Activated gamma-delta T cell treated with anti-CD3 and anti-CD28 coated beads, Interleukin-2, amount 50 U/mL, for 16 hours (primary cell): ENCODE measurements at regions not wholly inside any gene's neighbourhood (a gene's known extent, or its start where the extent isn't known, plus 50 kb on each side); places are given as distances from the start of the nearest gene placed in this dataset.

Experiments
- DNase-seq: peaks from one replicate; pipeline ENCODE4 v3.0.0-alpha.2; 2020; ENCODE audit warnings: low read depth

DNA sequence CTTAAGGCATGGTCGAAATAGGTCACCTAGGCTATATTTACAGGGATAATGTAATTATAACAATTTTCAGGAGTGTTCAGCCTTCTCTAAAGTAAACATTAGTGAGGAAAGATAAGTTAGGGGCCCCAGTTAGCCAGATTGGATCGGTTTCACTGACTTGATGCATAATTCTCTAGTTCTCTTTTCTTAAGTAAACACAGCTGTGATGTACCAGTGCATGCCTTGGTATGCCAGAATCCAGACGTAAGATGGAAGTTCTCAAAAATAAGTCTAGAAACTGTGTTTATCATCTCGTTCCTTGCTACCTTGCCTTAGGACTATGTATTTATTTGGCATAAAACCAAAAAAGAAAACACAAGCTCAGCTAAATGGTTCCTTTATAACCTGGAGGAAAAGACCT lies 442.2 kb upstream of the CLINT1 start:
- no peak for DNase-seq

DNA sequence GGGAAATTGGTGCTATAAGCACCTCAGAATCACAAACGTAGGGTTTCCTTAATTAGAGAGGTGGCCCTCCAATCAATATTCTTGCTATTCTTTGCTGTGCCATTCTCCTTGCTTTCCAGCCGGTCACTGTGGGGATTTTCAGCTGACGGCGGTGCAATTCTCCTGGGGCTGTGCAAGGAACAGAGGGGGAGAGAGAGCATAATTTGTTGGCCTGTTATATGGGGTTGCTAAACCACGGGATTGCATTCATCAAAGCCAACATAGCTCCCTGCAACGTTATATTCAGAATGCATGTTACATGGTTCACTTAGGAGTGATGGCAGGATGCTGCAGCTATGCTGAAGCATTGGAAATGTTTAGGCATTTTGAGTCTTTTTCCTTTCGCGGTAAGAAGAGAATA lies 441.3 kb upstream of the CLINT1 start:
- no peak for DNase-seq

DNA sequence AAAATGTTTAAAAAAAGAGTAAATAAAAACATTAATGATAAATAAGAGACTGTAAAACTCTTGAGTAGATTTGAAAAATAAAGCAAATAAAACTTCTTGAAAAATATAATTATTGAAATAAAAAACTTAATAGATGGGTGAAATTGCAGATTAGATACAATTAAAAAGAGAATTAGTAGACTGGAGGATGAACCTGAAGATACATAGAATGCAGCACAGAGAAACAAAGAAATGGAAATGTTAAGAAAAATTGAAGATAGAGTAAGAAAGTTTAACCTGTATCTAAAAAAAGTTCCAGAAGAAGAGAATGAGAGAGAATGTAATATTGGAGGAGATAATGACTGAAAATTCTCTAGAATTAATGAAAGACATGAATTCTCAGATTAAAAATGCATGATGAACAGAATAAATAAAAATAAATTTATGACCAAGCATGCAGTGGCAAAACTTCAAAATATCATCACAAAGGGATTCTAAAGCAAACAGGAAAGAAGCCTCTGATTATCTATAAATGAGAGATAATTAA lies 438.1 kb upstream of the CLINT1 start:
- no peak for DNase-seq

GRCh38 chr5:158294701-158295100 lies 435.8 kb upstream of the CLINT1 start:
- DNase-seq: no peak

GRCh38 chr5:158292981-158293380 lies 434.0 kb upstream of the CLINT1 start:
- DNase-seq: no peak

GRCh38 chr5:158289967-158290366 lies 431.0 kb upstream of the CLINT1 start:
- DNase-seq: no peak

GRCh38 chr5:158288272-158288657 lies 429.3 kb upstream of the CLINT1 start:
- no peak for DNase-seq

GRCh38 chr5:158287643-158288271 lies 428.8 kb upstream of the CLINT1 start:
- DNase-seq: no peak

DNA sequence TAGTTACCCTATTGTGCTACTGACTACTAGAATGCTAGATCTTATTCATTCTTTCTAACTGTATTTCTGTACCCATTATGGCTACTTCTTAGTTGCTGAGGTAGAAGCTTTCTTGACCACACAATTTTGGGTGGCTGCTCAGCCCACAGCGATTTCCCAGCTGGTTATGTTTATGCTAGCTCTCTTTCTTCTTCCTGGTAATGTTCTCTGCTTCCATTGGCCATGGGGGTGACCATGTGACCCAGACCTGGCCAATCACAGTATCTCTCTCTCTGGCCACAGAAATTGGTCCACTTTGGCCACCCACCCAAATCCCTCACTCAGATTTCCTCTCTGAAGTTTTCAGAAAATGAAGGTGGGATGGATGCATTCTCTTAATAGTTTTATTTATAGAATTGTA lies 427.9 kb upstream of the CLINT1 start:
- no peak for DNase-seq

DNA sequence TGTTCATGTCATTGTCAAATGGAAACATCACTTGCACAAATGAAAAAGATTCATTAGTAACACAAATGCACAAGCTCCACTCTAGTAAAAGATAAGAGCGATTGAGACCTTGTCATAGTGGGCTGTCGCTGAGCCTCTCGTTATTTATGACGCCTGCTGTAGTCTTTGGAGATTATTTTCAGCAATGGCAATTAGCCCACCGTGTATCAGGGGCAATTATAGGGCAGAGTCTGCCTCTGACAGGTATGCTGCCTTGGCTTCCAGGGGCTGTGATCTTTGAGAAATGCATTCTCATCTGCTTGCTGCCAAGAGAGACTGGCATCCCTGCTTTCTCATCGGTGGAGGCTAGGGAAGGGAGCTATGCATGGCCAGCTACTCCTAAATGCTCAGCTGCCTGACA lies 426.8 kb upstream of the CLINT1 start:
- no peak for DNase-seq

DNA sequence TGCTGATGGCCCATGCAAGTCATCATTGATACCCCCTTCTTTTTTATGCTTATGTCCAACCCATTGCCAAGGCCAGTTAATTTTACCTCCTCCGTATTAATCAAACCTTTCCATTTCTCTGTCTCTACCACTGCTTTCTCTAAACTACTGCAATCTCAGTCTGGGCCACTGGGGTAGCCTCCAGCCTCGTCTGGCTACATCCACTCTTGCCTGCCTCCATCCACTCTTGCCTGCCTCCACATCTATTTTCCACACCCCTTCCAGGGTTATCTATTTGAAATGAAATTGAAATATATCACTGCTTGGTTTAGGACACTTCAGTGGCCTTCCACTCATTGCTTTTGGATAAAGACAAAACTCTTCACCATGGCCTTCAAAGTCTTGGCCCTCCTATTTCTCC lies 425.3 kb upstream of the CLINT1 start:
- no peak for DNase-seq

- DNase-seq: no peak
These were observed 424.5 kb upstream of the CLINT1 start for GRCh38 chr5:158283397-158283796.

DNA sequence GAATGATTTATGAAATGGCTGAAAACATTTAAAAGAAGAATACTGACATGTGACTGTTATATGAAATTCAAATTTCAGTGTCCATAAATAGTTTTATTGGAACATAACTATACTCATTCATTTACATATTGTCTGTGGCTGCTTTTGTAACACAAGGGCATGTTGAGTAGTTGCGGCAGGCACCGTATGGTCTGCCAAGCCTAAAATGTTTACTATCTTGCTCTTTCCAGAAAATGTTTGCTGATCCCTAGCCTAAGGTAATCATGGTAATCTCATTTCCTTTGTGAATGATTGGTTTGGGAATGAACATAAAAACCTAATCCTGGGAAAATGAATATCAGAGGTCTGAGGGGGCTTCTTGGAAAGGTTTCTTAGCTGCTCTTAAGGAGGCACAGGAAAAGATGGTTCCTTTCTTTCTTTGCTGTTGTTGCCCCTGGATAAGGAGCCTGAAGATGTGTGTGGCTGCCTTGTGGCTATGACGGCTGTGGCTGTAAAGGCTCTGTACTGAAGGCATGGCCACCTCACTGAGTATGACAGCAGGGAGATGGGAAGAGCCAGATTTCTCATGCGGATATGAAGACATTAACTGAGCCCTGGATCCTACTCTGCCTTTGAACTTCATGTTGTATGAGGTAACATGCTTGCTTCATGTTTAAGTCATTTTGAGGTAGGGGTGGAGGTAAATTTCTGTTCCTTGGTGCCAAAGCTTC lies 419.4 kb upstream of the CLINT1 start:
- DNase-seq: no peak

DNA sequence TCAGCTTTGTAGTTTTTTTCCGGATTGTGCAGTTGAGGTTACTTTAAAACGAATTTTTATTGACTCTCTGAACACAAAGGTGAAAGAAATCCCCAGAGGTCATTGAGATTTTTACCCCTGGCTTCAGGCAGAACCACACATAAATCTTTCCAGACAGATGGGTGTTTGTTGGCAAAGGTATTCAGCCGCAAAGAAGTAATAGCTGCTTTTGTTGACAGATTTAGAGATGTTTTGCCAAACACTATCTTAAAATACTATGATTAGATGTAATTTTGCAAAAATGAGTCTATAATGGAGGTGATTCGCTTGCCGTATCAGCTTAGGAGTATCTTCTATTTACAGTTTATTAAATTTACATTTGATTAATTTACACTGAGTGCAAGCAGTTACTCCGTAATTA lies 418.3 kb upstream of the CLINT1 start:
- no peak for DNase-seq

GRCh38 chr5:158276692-158277091 lies 417.7 kb upstream of the CLINT1 start:
- no peak for DNase-seq

- DNase-seq: no peak
These were observed 416.6 kb upstream of the CLINT1 start for GRCh38 chr5:158275511-158275910.

GRCh38 chr5:158273035-158273434 lies 414.1 kb upstream of the CLINT1 start:
- no peak for DNase-seq

GRCh38 chr5:158272409-158272808 lies 413.5 kb upstream of the CLINT1 start:
- no peak for DNase-seq

GRCh38 chr5:158270996-158271554 lies 412.1 kb upstream of the CLINT1 start:
- no peak for DNase-seq

GRCh38 chr5:158268286-158268685 lies 409.3 kb upstream of the CLINT1 start:
- DNase-seq: no peak

GRCh38 chr5:158267228-158267627 lies 408.3 kb upstream of the CLINT1 start:
- no peak for DNase-seq

DNA sequence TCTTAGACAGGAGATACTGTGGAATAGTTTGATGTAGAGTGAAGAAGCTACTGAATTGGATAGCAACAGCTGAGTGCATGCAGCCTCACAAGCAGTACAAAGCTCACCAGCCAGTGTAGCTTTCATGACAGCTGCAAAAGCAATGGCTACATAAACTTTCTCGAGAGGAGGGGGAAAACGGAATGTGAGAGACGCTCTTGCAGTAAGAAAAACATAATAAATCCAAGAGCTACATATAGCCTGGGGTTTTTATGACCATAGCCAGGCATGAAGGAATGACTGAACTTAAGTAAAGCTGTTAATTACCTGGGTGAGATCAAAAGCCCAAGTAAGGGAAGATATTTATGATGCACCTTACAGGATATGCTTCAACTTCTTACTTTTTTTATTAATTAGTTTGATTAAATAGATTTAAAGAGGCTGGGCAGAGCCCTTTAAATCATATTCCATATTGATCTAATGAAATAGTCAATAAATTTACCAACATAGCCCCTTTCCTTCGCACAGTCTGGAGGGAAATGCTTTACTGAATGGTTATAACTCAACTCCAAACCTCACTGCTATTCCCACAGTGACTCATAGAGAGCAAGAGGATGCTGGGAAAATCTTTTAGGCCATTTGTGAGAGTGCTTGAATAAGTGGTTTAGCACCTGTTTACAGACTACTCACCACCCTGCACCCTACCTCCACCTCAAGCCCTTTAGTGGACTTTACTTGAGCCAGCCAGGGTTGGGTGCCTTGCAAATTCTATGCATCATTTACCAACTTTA lies 407.2 kb upstream of the CLINT1 start:
- no peak for DNase-seq

- DNase-seq: no peak
These were observed 406.4 kb upstream of the CLINT1 start for GRCh38 chr5:158265346-158265745.
